ENCODE measurements at regions not wholly inside any gene's neighbourhood (a gene's known extent, or its start where the extent isn't known, plus 50 kb on each side); places are given as distances from the start of the nearest gene placed in this dataset.

DNA sequence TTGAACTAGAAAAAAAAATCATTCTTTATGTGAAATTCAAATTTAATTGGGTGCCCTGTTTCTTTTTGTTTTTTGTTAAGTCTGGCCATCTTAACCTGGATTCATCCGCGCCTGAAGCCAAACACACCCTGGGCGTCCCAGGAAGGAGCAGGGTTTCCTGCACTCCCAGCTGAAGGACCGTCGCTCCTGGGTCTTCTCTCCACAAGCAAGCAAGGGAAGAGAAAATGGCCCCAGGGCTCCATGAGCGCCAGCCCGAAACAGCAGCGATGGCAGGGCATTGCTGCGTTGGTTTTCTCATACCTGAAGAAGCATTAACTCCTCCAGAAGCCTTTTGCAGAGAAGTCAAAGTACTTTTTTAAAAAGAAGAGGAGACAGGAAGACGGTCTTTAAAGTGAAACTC, 105.4 kb upstream of the AFDN start:
- H3K9me1 ChIP-seq (replicated peaks; ENCODE audit: control insufficient read depth, extremely low read depth, insufficient read depth, low read length), result no peaks in the 10 kb centered on the region
- no peak overlapping the region for H3K4me2 ChIP-seq (ENCODE audit: insufficient read depth, low read length)
- no peaks in the 10 kb centered on the region for H3K36me3 ChIP-seq (ENCODE audit: control insufficient read depth in 2 of 2, extremely low read depth in 1 of 2, insufficient read depth in 2 of 2, low read length in 2 of 2)
- H4K20me1 ChIP-seq (replicated peaks; ENCODE audit: control insufficient read depth, extremely low read depth, insufficient read depth, low read length), result no peaks in the 10 kb centered on the region
- no peaks in the 10 kb centered on the region for H3K27me3 ChIP-seq (ENCODE audit: control insufficient read depth in 2 of 2, insufficient read depth in 2 of 2, low read length in 2 of 2)
- TF ChIP-seq MAX (IDR thresholded peaks at IDR 0.05; ENCODE audit: insufficient read depth, insufficient read length) (no peak), GATA2 (IDR thresholded peaks at IDR 0.05; ENCODE audit: insufficient read depth, insufficient read length, low read depth, low read length) (no peak), CTCF (IDR thresholded peaks at IDR 0.05; ENCODE audit: extremely low read depth in 1 of 2, insufficient read depth in 1 of 2, low read depth in 1 of 2, low read length in 2 of 2) (no peak), MYC (IDR thresholded peaks at IDR 0.05; ENCODE audit: low read depth, low read length) (no peak), FOS (IDR thresholded peaks at IDR 0.05; ENCODE audit: borderline replicate concordance, insufficient read depth, low read length) (no peak), POLR2A (IDR thresholded peaks at IDR 0.05; ENCODE audit: low read depth, low read length) (no peak), EZH2 (IDR thresholded peaks at IDR 0.05; ENCODE audit: borderline replicate concordance, low read depth, low read length, severe bottlenecking) (no peak), POLR2AphosphoS5 (IDR thresholded peaks at IDR 0.05; ENCODE audit: insufficient read depth, low read depth, low read length) (no peak), JUN (IDR thresholded peaks at IDR 0.05; ENCODE audit: borderline replicate concordance, insufficient read depth, insufficient read length, low read depth) (no peak)
- POLR2A ChIA-PET, result no interaction called here
- no peaks in the 10 kb centered on the region for H3K9me3 ChIP-seq (replicated peaks; ENCODE audit: control insufficient read depth, insufficient read depth, low read length)
- no peaks in the 10 kb centered on the region for H3K79me2 ChIP-seq (ENCODE audit: control insufficient read depth, insufficient read depth, low read length)
- CTCF ChIA-PET, result no interaction called here
- H3K9ac ChIP-seq (replicated peaks; ENCODE audit: extremely low read depth, insufficient read depth, low read length), result no peak overlapping the region
- BruUV-seq (replicated peaks), result no TSS peak
- no peak overlapping the region for H3K27ac ChIP-seq (ENCODE audit: insufficient read depth, low read depth, low read length)
- no peaks in the 10 kb centered on the region for H3K4me1 ChIP-seq (ENCODE audit: control insufficient read depth, extremely low read depth, insufficient read depth, low read length)
- H3K4me3 ChIP-seq (replicated peaks in 1 of 3; ENCODE audit: insufficient read depth in 1 of 3, low read depth in 1 of 3, low read length in 3 of 3), result no peak overlapping the region
- no peak for FAIRE-seq
- intact Hi-C loops (cut with micrococcal nuclease) (no loop called here), dilution Hi-C loops (cut with MboI; ENCODE audit: extremely low pct_ligation_motif_present, low sequenced_read_pairs) (no loop called here)
- H2AFZ ChIP-seq (ENCODE audit: low read depth, low read length), result no peak overlapping the region
- DNase-seq (ENCODE audit: low read depth, low spot score), result no peak

All from endothelial cell of umbilical vein (primary cell).